DMS 273 treated with DMSO at 0.1 percent for 48 hours (cell line): ENCODE measurements at regions not wholly inside any gene's neighbourhood (a gene's known extent, or its start where the extent isn't known, plus 50 kb on each side); places are given as distances from the start of the nearest gene placed in this dataset.
"Not testable (repeated sequence)": the region's sequence is repeated elsewhere in the genome, so short reads cannot be mapped to it uniquely, and the experiment has no call there.

ENCODE experiments used
- DNase-seq: peaks from one replicate; lab custom pipeline; 2025; lab: John Stamatoyannopoulos, UW

DNA sequence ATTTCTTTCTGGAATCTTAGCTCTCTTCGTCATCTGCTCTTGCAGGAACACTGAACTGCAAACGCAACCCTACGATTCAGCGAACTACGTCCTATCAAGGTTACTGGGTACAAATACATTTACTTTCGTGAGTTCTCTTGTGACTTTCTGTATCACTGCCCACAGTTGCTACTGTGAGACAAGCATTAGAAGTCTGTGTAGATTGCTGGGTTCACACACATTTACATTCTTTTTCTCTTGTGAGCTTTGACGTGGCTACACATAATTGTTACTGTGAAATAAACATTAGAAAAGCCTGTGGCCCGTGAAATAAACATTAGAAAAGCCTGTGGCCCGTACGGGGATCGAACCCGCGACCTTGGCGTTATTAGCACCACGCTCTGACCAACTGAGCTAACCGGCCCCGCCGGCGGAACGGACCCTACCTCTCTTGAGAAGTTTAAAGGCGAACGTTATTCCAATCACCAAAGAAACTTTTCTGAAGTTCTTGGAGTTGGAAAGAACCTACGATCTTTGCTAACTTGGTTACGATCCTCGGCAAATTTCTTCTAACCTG lies 61.2 kb upstream of the ZNF322 start:
- DNase-seq = not testable (repeated sequence)

GRCh38 chr6:26730019-26730766 lies 70.6 kb upstream of the ZNF322 start:
- DNase-seq = not testable (repeated sequence)

GRCh38 chr6:26734776-26735472 lies 75.4 kb upstream of the ZNF322 start:
- DNase-seq = not testable (repeated sequence)

- DNase-seq = no peak
These were observed 80.3 kb upstream of the ZNF322 start for GRCh38 chr6:26739811-26740210.

DNA sequence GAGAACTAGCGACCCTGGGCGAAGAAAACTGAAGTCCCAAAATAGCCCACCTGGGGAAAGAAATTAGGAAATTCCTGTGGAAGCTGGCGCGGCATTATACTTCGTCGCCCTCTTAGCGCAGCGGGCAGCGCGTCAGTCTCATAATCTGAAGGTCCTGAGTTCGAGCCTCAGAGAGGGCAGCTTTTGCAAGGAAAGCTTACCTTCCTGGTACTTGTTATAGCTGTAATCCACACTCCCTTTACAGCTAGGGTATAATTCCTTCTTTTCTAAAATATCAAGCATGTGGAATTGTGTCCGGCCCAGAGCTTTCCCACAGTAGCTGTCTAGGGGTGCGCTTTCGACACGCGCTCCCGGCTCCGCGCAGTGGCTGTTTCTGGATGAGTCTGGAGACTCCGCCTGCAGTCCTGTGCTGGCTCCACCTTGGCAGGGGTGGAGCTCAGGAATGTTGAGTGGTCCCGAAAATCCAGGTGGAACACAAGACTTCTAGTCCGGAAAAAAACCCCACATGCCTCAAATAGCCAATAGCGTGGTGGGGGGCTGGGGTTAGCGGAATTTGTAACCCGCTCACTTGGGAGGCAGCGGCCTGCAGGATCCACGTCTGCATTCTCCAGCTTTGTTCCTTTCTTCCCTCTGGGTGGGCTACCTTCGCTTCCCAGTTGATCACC lies 83.7 kb upstream of the ZNF322 start:
- no peak for DNase-seq

DNA sequence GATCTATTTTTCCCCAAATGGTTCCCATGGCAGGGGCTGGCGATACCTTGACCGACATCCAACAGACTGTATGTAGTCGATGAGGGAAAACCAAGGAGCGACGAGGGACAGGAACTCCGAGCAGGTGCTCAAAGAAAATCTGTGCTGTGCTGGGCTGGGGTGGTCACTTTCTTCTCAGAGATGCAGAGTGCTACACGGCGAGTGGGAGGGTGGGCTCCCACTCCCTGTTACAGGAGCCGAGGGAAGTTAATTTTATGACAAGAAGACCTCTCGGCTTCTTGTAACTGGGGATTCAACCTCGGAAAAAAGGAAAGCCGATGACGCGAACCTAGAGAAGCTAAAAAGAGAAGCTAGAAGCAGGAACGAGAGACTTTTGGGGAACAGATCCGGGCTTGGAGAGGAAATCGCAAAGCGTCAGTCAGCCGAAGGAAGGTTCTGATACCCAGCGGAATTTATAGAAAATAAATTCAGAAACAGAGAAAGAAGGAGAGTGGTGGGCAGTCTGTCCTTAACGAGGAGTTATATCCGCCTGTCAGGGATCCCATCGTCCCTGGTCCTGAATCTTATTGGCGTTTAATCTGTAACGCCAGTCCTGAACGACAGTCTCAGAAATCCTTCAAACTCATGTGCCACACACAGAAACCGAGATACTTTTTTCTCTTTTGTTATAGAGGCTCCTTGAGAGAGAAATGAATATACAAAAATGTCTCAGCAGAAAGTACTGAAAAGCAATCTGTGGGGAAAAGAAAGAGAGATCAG lies 84.6 kb upstream of the ZNF322 start:
- no peak for DNase-seq

DNA sequence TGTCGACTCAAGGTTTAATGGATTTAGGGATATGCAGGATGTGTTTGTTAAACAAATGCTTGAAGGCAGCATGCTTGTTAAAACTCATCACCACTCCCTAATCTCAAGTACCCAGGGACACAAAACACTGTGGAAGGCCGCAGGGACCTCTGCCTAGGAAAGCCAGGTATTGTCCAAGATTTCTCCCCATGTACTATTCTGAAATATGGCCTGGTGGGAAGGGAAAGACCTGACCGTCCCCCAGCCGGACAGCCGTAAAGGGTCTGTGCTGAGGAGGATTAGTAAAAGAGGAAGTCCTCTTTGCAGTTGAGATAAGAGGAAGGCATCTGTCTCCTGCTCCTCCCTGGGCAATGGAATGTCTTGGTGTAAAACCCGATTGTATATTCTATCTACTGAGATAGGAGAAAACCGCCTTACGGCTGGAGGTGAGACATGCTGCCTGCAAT lies 85.3 kb upstream of the ZNF322 start:
- not testable (repeated sequence) for DNase-seq

DNA sequence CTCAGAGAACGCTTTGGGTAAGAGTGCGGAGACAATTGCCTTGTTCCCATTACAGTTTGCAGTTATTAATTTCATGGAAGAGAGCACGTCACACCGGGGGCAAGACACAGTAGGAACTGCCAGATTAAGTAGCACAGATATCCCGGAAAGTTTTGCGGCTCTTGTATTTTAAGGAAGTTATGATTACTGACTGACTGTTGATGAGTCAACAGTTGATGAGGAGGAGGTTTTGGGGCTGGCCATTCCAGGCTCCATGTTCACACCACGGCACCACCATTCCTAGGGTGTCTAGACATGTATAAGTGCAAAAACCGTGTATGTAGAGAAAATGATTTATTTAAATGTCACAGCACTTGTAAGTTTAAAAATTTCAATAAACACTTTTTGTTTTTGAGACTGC lies 86.4 kb upstream of the ZNF322 start:
- not testable (repeated sequence) for DNase-seq

- not testable (repeated sequence) for DNase-seq
These were observed 89.7 kb upstream of the ZNF322 start for GRCh38 chr6:26749126-26749758.

- DNase-seq = not testable (repeated sequence)
These were observed 90.2 kb upstream of the ZNF322 start for GRCh38 chr6:26749759-26750126.

- DNase-seq = no peak
These were observed 94.7 kb upstream of the ZNF322 start for GRCh38 chr6:26754212-26754611.

GRCh38 chr6:26754801-26755200 lies 95.3 kb upstream of the ZNF322 start:
- DNase-seq = not testable (repeated sequence)

DNA sequence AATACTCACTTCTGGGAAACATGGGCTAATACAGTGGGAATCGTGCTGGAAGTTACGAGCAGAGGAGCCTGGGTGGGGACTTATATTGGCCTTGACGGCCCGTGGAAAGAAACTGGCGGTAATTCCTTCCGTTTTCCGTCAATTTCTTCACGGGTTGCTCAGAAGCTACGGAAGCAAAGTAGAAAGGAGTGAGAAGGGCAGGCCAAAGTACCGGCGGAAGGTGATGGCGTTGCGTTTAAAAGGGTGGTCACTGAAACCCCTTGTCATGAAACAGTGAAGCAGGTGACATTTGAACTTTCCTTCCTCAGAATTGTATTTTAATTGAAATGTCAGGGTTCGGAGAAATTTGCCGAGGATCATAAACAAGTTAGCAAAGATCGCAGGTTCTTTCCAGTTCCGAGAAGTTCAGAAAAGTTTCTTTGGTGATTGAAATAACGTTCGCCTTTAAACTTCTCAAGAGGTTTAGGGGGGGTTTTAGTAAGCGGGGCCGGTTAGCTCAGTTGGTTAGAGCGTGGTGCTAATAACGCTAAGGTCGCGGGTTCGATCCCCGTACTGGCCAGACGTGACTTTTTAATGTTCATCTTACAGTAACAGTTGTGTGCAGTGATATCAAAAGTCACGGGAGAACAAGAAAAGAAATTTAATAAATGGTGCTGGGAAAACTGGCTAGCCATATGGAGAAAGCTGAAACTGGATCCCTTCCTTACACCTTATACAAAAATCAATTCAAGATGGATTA lies 96.7 kb upstream of the ZNF322 start:
- not testable (repeated sequence) for DNase-seq

GRCh38 chr6:26766203-26766902 lies 106.8 kb upstream of the ZNF322 start:
- DNase-seq = not testable (repeated sequence)

DNA sequence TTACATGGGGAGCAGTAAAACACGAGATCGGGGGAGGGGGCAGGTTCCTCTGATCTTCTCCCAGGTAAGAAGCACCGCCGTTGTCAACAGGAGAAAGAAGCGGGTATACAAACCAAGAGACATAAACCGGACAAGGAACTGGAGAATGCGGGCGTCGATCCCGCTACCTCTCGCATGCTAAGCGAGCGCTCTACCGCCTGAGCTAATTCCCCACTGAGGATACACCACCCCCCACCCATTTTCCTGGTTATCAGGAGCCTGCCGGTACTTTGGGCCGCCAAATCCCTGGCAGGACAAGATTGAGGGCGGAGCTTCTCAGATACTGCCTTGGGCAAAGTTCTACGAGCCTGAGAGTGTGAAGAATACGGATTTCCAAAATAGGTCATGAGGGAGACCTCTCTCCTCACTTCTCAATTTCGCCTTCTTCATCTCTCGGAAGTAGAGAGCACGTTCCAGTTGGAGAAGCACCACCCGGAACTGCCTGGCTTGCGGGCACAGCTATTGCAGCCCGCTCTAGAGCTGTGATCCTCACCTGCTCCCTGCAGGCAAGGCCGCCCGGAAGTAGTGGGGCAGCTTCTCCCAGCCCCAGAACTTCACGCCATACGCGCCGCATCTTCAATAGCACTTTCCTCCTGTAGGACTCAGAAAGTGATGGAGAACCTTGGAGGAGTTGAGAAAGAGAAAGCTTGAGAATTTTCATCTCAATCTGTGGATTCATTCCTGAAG lies 111.6 kb upstream of the ZNF322 start:
- not testable (repeated sequence) for DNase-seq

DNA sequence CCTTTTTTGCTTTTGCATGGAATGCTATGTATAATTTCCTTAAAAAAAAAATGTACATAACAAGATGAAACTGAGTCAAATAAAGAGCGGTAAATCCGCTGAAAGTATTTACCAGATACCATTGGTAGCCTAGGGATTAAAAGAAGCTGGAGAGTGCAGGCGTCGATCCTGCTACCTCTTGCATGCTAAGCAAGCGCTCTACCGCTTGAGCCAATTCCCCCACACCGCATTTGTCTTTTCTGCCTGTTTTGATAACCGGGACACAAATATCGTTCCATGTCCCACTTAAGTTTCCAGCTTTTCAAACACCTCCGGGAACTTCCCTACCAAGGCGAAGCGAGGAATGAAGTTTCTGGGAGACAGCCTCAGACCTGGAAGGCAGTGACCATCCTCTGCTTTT lies 113.9 kb upstream of the ZNF322 start:
- not testable (repeated sequence) for DNase-seq

DNA sequence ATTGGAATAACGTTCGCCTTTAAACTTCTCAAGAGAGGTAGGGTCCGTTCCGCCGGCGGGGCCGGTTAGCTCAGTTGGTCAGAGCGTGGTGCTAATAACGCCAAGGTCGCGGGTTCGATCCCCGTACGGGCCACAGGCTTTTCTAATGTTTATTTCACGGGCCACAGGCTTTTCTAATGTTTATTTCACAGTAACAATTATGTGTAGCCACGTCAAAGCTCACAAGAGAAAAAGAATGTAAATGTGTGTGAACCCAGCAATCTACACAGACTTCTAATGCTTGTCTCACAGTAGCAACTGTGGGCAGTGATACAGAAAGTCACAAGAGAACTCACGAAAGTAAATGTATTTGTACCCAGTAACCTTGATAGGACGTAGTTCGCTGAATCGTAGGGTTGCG lies 121.0 kb upstream of the ZNF322 start:
- not testable (repeated sequence) for DNase-seq

GRCh38 chr6:26795474-26796307 lies 136.1 kb upstream of the ZNF322 start:
- DNase-seq = not testable (repeated sequence)
